Astrocyte of the cerebellum (primary cell): ENCODE measurements at regions not wholly inside any gene's neighbourhood (a gene's known extent, or its start where the extent isn't known, plus 50 kb on each side); places are given as distances from the start of the nearest gene placed in this dataset.

Source experiments
- DNase-seq: peaks from one replicate; pipeline ENCODE4 v3.0.0-alpha.2; 2011; ENCODE audit warnings: low read depth
- H3K4me3 ChIP-seq: 2 replicates; pipeline ENCODE4 v1.5.1; 2011; ENCODE audit warnings: mild to moderate bottlenecking, low read depth, low read length, moderate library complexity
- CTCF ChIP-seq: IDR thresholded peaks from 2 replicates; pipeline ENCODE4 v1.5.1; 2012; ENCODE audit warnings: low read length, low read depth, moderate library complexity, mild to moderate bottlenecking; ENCODE audit errors: missing control alignments
- in situ Hi-C: cut with HindIII; loops from 2 replicates; pipeline ENCODE4 v1.10.0; 2017; ENCODE audit warnings: low sequenced_read_pairs

- in situ Hi-C loops, result no loop called here
- peak; percentile 49 for DNase-seq
- TF ChIP-seq CTCF, result no peak
- no peak overlapping the region for H3K4me3 ChIP-seq
Measured at GRCh38 chr12:126537961-126538530, 1472.8 kb downstream of the AACS start.

GRCh38 chr12:126538888-126539287 is 1473.7 kb downstream of the AACS start:
- DNase-seq, result no peak
- no peak overlapping the region for H3K4me3 ChIP-seq
- TF ChIP-seq CTCF, result no peak
- in situ Hi-C loops, result no loop called here

DNA sequence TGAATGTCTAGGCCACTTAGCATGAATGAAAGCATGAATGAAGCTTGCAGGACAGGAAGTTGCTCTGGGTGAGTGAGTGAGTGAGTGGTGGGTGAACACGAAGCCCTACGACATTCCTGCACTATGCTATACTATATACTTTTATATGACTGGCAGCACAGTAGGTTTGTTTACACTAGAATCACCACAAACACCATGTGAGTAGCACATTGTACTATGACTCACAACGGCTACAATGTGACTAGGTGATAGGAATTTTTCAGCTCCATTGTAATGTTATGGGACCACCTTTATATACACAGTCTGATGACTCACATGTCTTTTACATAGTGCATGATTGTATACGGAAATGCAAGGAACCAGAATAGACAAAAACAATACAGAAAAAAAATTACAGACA is 1480.2 kb downstream of the AACS start:
- in situ Hi-C loops, result no loop called here
- H3K4me3 ChIP-seq, result no peak overlapping the region
- peak; percentile 5 for DNase-seq
- no peak for TF ChIP-seq CTCF

DNA sequence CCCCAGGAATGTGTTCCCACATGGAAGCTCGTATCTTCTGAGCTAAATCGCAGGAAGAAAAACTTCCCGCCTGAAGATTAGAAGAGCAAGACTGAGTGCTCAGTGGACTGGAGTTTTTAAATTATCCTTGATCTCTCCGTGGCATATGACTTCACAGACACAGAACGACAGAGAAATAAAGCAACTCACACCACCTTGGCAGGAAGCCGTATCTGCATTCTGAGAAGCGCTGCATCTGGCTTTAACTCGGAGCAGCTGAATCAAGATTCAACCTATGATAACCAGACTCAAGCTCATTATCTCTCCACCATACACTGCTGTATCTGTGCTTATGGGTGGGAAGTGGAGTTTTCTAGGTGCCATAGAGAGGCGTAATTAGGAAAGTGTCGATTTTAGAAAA is 1482.7 kb downstream of the AACS start:
- in situ Hi-C loops, result no loop called here
- DNase-seq, result no peak

GRCh38 chr12:126551869-126552268 is 1486.6 kb downstream of the AACS start:
- no peak overlapping the region for H3K4me3 ChIP-seq
- no peak for DNase-seq
- TF ChIP-seq CTCF, result no peak
- in situ Hi-C loops, result no loop called here

More for the DNA sequence above, 1482.7 kb downstream of the AACS start:
- no peak overlapping the region for H3K4me3 ChIP-seq
- TF ChIP-seq CTCF, result no peak

- in situ Hi-C loops, result no loop called here
- DNase-seq, result no peak
- TF ChIP-seq CTCF, result no peak
Measured at GRCh38 chr12:126554625-126555024, 1489.4 kb downstream of the AACS start.

More at GRCh38 chr12:126554625-126555024, 1489.4 kb downstream of the AACS start:
- H3K4me3 ChIP-seq, result no peak overlapping the region
